ENCODE measurements at regions not wholly inside any gene's neighbourhood (a gene's known extent, or its start where the extent isn't known, plus 50 kb on each side); places are given as distances from the start of the nearest gene placed in this dataset.

GRCh38 chr4:71866212-71866885 lies 82.5 kb upstream of the GC start:
- intact Hi-C loops (cut with micrococcal nuclease): loop anchor here (10.0 kb wide), 1 partner anchor 932 kb away; no protein-coding TSS in a partner anchor
- Histone ChIP-seq H3K36me3 (ENCODE audit: control insufficient read depth in 1 of 2, insufficient read depth in 2 of 2, low read length in 2 of 2) (no peaks in the 10 kb centered on the region), H4K20me1 (ENCODE audit: insufficient read depth) (no peaks in the 10 kb centered on the region), H3K27me3 (ENCODE audit: insufficient read depth, low read length) (no peaks in the 10 kb centered on the region), H3K4me3 (replicated peaks in 1 of 2; ENCODE audit: low read depth in 1 of 2, low read length in 2 of 2) (no peak overlapping the region), H3K9me3 (ENCODE audit: control insufficient read depth in 1 of 2, insufficient read depth in 1 of 2, low read depth in 1 of 2, low read length in 2 of 2) (peaks cover 7 to 21% of the 10 kb centered on the region in 2 experiments; a peak in 2 of 4 replicates), H3K4me1 (ENCODE audit: control insufficient read depth in 1 of 2, insufficient read depth in 2 of 2, low read length in 2 of 2) (no peaks in the 10 kb centered on the region), H2AFZ (ENCODE audit: low read depth, low read length, poor library complexity, severe bottlenecking) (no peak overlapping the region), H3K4me2 (ENCODE audit: low read length) (no peak overlapping the region), H3K79me2 (ENCODE audit: insufficient read depth, low read length) (no peaks in the 10 kb centered on the region), H3K9ac (ENCODE audit: low read length) (no peak overlapping the region), H3K27ac (ENCODE audit: low read depth, low read length) (no peak overlapping the region), H3K9me2 (ENCODE audit: insufficient read depth) (no peaks in the 10 kb centered on the region)
- ChIA-PET RAD21 (ENCODE audit: low non-redundant PET in 1 of 2, low total read pairs in 2 of 2, uncharacterized antibody in 2 of 2, unreplicated experiment in 2 of 2) (no interaction called here), POLR2A (no interaction called here), CTCF (no interaction called here)
- DNase-seq (ENCODE audit: low read depth, low spot score) (no peak), ATAC-seq (no peak)
- BruUV-seq (replicated peaks): no TSS peak
- no peak for TF ChIP-seq CTCF (IDR thresholded peaks at IDR 0.05 in 2 of 3, conservative IDR thresholded peaks at IDR 0.05 in 1 of 3; ENCODE audit: borderline replicate concordance in 1 of 3, insufficient read depth in 1 of 3, low read depth in 2 of 3, low read length in 2 of 3)
- no peak for TF ChIP-seq CBX3 (IDR thresholded peaks at IDR 0.05; ENCODE audit: low read depth)
- no peak for TF ChIP-seq YY1 (IDR thresholded peaks at IDR 0.05; ENCODE audit: extremely low read depth, insufficient replicate concordance, low read depth, low read length)
- TF ChIP-seq JUND (IDR thresholded peaks at IDR 0.05): no peak
- no peak for TF ChIP-seq ATF3 (IDR thresholded peaks at IDR 0.05)
- no peak for TF ChIP-seq ELF1 (IDR thresholded peaks at IDR 0.05; ENCODE audit: borderline replicate concordance, low read depth)
- no peak for TF ChIP-seq ZNF274 (IDR thresholded peaks at IDR 0.05; ENCODE audit: low read depth, low read length)
- no peak for TF ChIP-seq EGR1 (IDR thresholded peaks at IDR 0.05; ENCODE audit: low read depth)
- no peak for TF ChIP-seq POLR2A (IDR thresholded peaks at IDR 0.05; ENCODE audit: borderline replicate concordance, extremely low read depth, insufficient read depth, insufficient read length)
- TF ChIP-seq ZBTB33 (IDR thresholded peaks at IDR 0.05; ENCODE audit: extremely low read depth, insufficient replicate concordance, low read length): no peak
- no peak for TF ChIP-seq POLR2AphosphoS5 (IDR thresholded peaks at IDR 0.05; ENCODE audit: low read depth, low read length)
- TF ChIP-seq EZH2phosphoT487 (IDR thresholded peaks at IDR 0.05; ENCODE audit: borderline replicate concordance): no peak
- TF ChIP-seq ZFX (IDR thresholded peaks at IDR 0.05): no peak
- TF ChIP-seq EZH2 (IDR thresholded peaks at IDR 0.05): no peak
- TF ChIP-seq REST (IDR thresholded peaks at IDR 0.05; ENCODE audit: low read depth): no peak
- no peak for TF ChIP-seq TCF7L2 (IDR thresholded peaks at IDR 0.05; ENCODE audit: borderline replicate concordance, extremely low read depth, insufficient read depth, insufficient read length)
- TF ChIP-seq SRF (IDR thresholded peaks at IDR 0.05; ENCODE audit: low read depth): no peak
- TF ChIP-seq CEBPB (IDR thresholded peaks at IDR 0.05; ENCODE audit: low read depth): no peak
- TF ChIP-seq SIN3A (IDR thresholded peaks at IDR 0.05; ENCODE audit: low read depth): no peak

Measured in HCT116 (cell line).